ENCODE measurements at regions not wholly inside any gene's neighbourhood (a gene's known extent, or its start where the extent isn't known, plus 50 kb on each side); places are given as distances from the start of the nearest gene placed in this dataset.
"Not testable (repeated sequence)": the region's sequence is repeated elsewhere in the genome, so short reads cannot be mapped to it uniquely, and the experiment has no call there.

- DNase-seq: no peak
Measured at GRCh38 chr17:51439395-51440229, 179.3 kb downstream of the UTP18 start.

GRCh38 chr17:51441431-51441830 is 181.1 kb downstream of the UTP18 start:
- DNase-seq: no peak

GRCh38 chr17:51442088-51442865 is 181.9 kb downstream of the UTP18 start:
- DNase-seq: no peak

GRCh38 chr17:51443646-51444045 is 183.3 kb downstream of the UTP18 start:
- no peak for DNase-seq

GRCh38 chr17:51445946-51446345 is 185.6 kb downstream of the UTP18 start:
- DNase-seq: no peak

GRCh38 chr17:51454456-51454978 is 194.2 kb downstream of the UTP18 start:
- no peak for DNase-seq

GRCh38 chr17:51455211-51455610 is 194.9 kb downstream of the UTP18 start:
- DNase-seq: no peak

GRCh38 chr17:51455931-51456330 is 195.6 kb downstream of the UTP18 start:
- DNase-seq: no peak

GRCh38 chr17:51456942-51457341 is 196.6 kb downstream of the UTP18 start:
- DNase-seq: no peak

GRCh38 chr17:51461578-51462004 is 201.2 kb downstream of the UTP18 start:
- DNase-seq: peak; percentile 62

- no peak for DNase-seq
Measured at GRCh38 chr17:51463353-51463752, 203.0 kb downstream of the UTP18 start.

- DNase-seq: no peak
Measured at GRCh38 chr17:51467336-51467735, 207.0 kb downstream of the UTP18 start.

- no peak for DNase-seq
Measured at GRCh38 chr17:51472670-51473205, 212.4 kb downstream of the UTP18 start.

- no peak for DNase-seq
Measured at GRCh38 chr17:51474764-51475163, 214.4 kb downstream of the UTP18 start.

- no peak for DNase-seq
Measured at GRCh38 chr17:51475730-51476129, 215.4 kb downstream of the UTP18 start.

- no peak for DNase-seq
Measured at GRCh38 chr17:51479303-51479702, 219.0 kb downstream of the UTP18 start.

GRCh38 chr17:51481370-51481769 is 221.0 kb downstream of the UTP18 start:
- DNase-seq: no peak

- DNase-seq: not testable (repeated sequence)
Measured at GRCh38 chr17:51482248-51482647, 221.9 kb downstream of the UTP18 start.

GRCh38 chr17:51486091-51486490 is 225.7 kb downstream of the UTP18 start:
- DNase-seq: no peak

GRCh38 chr17:51486885-51487520 is 226.7 kb downstream of the UTP18 start:
- DNase-seq: no peak

- DNase-seq: no peak
Measured at GRCh38 chr17:51487947-51488346, 227.6 kb downstream of the UTP18 start.

GRCh38 chr17:51491416-51491815 is 231.1 kb downstream of the UTP18 start:
- DNase-seq: no peak

GRCh38 chr17:51493206-51493605 is 232.9 kb downstream of the UTP18 start:
- no peak for DNase-seq

Data from activated CD8-positive, alpha-beta memory T cell treated with anti-CD3 and anti-CD28 coated beads for 24 hours (primary cell).